SK-N-MC (cell line): ENCODE measurements at regions not wholly inside any gene's neighbourhood (a gene's known extent, or its start where the extent isn't known, plus 50 kb on each side); places are given as distances from the start of the nearest gene placed in this dataset.

Source experiments
- DNase-seq: peaks from one replicate; pipeline ENCODE4 v3.0.0-alpha.2; 2011; ENCODE audit warnings: low read depth, low spot score
- H3K27ac ChIP-seq: fragments of 200-600 bp; sonication (generic); 2 replicates; pipeline ENCODE4 v1.5.1; 2016; ENCODE audit warnings: mixed run types
- H3K36me3 ChIP-seq: fragments of 200-600 bp; sonication (generic); 2 replicates; pipeline ENCODE4 v1.6.1; 2017; ENCODE audit warnings: antibody characterized with exemption, low read length, mixed read lengths; ENCODE audit not compliant: insufficient read depth
- H3K4me3 ChIP-seq: fragments of 200-600 bp; sonication (generic); 2 replicates; pipeline ENCODE4 v1.5.1; 2016
- H3K9ac ChIP-seq: fragments of 200-600 bp; sonication (generic); 2 replicates; pipeline ENCODE4 v1.8.0; 2017; ENCODE audit warnings: mixed run types, mixed read lengths; ENCODE audit not compliant: insufficient read length
- H3K9me3 ChIP-seq: fragments of 200-600 bp; sonication (generic); 2 replicates; pipeline ENCODE4 v1.6.1; 2017; ENCODE audit warnings: low read depth, mild to moderate bottlenecking, antibody characterized with exemption, low read length, moderate library complexity, mixed read lengths
- EZH2 ChIP-seq: fragments of 200-600 bp; sonication (generic); IDR thresholded peaks from one replicate; pipeline ENCODE4 v1.6.1; 2017; ENCODE audit warnings: antibody characterized with exemption
- FOXP2 ChIP-seq: optimal IDR thresholded peaks from 2 replicates; pipeline ENCODE3; 2011; ENCODE audit warnings: mild to moderate bottlenecking, moderate library complexity; ENCODE audit not compliant: insufficient read depth; ENCODE audit errors: extremely low read length, control extremely low read depth
- POLR2AphosphoS5 ChIP-seq: IDR thresholded peaks from 2 replicates; pipeline ENCODE4 v1.6.1; 2012; ENCODE audit warnings: mild to moderate bottlenecking, low read depth, low read length, borderline replicate concordance

DNA sequence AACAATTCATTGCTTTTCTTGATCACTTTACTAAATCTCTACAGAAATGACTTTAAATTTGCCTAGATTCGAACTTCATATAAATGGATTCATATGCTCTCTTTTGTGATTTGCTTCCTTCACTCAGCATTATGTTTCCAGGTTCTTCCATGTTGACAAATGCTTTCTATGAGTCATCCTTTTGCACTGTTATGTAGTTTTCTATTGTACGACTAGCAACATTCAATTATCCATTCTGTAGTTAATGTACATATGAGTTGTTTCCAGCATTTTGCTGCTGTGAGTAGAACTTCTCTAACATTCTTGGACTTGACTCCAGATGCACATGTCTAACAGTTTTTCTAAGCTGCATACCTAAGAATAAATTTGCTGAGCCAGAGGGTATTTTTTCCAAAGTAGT, 66.5 kb upstream of the NEUROD1 start:
- DNase-seq: no peak
- Histone ChIP-seq H3K9ac (no peak overlapping the region), H3K27ac (no peak overlapping the region), H3K9me3 (peaks cover 7% of the 10 kb centered on the region; the same call in 1 of the 2 replicates), H3K36me3 (no peaks in the 10 kb centered on the region), H3K4me3 (no peak overlapping the region)
- TF ChIP-seq EZH2: no peak
- no peak for TF ChIP-seq POLR2AphosphoS5
- TF ChIP-seq FOXP2: no peak

DNA sequence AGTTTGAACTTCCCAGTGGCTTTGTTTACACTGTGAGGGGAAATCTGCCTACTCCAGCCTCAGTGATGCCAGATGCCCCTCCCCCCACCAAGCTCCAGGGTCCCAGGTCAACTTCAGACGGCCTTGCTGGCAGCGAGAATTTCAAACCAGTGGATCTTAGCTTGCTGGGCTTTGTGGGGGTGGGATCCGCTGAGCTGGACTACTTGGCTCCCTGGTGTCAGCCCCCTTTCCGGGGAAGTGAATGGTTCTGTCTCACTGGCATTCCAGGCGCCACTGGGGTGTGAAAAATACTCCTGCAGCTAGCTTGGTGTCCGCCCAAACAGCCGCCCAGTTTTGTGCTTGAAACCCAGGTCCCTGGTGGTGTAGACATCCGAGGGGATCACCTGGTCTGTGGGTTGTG, 70.0 kb upstream of the NEUROD1 start:
- no peak overlapping the region for H3K9ac ChIP-seq
- H3K36me3 ChIP-seq: no peaks in the 10 kb centered on the region
- H3K9me3 ChIP-seq: peaks cover 7% of the 10 kb centered on the region; the same call in 1 of the 2 replicates
- no peak for DNase-seq
- no peak overlapping the region for H3K4me3 ChIP-seq
- TF ChIP-seq POLR2AphosphoS5 (no peak), FOXP2 (no peak), EZH2 (no peak)
- H3K27ac ChIP-seq: no peak overlapping the region

DNA sequence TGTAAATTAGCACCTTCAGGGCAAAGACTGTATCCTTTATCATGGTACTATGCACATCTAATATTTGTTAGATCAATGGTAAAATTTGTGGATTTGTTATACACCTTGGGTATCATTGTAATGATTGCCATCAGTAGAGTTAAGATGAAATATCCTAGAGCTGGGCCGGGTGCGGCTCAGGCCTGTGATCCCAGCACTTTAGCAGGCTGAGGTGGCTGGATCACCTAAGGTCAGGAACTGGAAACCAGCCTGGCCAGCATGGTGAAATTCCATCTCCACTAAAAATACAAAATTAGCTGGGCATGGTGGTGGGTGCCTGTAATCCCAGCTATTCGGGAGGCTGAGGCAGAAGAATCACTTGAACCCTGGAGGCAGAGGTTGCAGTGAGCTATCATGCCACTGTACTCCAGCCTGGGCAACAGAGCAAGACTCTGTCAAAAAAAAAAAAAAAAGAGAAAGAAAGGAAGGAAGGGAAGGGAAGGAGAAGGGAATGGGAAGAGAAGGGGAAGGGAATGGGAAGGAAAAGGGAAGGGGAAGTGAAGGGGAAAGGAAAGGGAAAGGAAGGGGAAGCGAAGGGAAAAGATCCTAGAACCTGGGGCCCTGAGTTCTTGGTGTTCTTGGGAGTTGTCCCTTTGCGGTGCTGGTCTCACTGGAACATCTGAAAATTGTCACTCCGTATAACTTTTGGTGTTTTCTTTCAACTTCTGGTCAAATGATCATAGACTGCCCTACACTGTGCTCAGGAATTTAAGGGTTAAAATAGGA, 71.1 kb upstream of the NEUROD1 start:
- Histone ChIP-seq H3K4me3 (no peak overlapping the region), H3K9me3 (peaks cover 7% of the 10 kb centered on the region; the same call in 1 of the 2 replicates), H3K27ac (no peak overlapping the region), H3K36me3 (no peaks in the 10 kb centered on the region), H3K9ac (no peak overlapping the region)
- no peak for TF ChIP-seq POLR2AphosphoS5
- no peak for TF ChIP-seq FOXP2
- TF ChIP-seq EZH2: no peak
- DNase-seq: no peak

DNA sequence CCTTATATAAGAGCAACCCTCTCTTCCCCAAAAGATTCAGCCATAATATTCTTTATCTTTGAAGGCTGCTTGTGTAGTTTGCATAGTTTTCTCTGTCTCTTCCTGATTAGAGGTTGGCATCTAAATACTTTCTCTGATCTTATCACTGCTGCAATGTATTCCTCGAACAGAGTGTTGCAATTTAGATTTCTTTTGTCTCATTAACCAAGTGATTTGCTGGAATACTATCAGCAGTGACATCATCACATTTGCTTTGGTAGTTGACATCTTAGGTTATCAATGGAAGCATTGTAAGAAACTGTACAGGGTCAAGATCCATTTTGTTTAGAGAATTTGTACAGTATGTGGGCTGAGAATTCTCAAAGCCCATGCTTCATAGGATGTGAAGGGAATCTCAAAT, 72.0 kb upstream of the NEUROD1 start:
- Histone ChIP-seq H3K36me3 (no peaks in the 10 kb centered on the region), H3K4me3 (no peak overlapping the region), H3K9me3 (peaks cover 7% of the 10 kb centered on the region; the same call in 1 of the 2 replicates), H3K27ac (no peak overlapping the region), H3K9ac (no peak overlapping the region)
- no peak for TF ChIP-seq EZH2
- no peak for TF ChIP-seq POLR2AphosphoS5
- no peak for TF ChIP-seq FOXP2
- DNase-seq: no peak

DNA sequence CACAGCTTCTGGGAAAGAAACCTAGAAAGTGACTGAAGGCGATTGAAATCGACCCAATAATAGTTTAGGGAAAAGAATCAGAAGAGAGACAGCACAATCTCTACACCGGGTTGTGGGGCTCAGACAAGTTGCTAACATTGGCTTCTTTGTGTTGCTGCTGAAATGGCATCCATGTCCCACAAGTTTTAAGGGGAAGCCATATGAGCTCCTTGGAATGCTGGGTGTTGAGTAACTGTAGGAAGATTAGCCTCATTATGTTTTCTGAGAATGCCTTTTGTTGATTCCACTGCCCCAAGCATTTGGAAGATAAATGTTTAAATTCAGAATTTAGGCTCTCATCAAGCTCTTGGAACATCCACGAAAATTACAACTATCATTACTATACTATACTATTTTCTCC, 73.4 kb upstream of the NEUROD1 start:
- DNase-seq: no peak
- H3K4me3 ChIP-seq: no peak overlapping the region
- no peak overlapping the region for H3K27ac ChIP-seq
- no peak for TF ChIP-seq POLR2AphosphoS5
- no peak for TF ChIP-seq FOXP2
- TF ChIP-seq EZH2: no peak
- H3K36me3 ChIP-seq: no peaks in the 10 kb centered on the region
- no peak overlapping the region for H3K9ac ChIP-seq
- no peaks in the 10 kb centered on the region for H3K9me3 ChIP-seq

DNA sequence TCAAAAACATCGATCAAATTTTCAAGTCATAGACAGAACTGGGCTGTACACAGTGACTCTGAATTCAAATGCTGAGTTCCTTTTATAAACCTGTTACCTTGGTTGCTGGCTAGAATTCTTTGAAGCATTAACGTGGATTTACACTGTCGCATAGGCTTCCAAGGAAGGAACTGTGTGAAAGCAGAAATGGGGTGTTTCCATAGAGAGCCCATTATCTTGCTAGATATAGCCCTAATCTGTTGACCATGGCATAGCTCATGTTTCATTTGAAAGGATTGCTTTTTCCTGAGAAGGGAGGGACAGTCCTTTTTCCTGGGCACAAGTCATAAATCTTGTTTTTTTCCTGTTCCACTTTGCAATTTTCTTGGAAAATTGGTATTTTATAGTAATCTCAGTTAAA, 73.8 kb upstream of the NEUROD1 start:
- H3K9ac ChIP-seq: no peak overlapping the region
- TF ChIP-seq FOXP2 (no peak), EZH2 (no peak), POLR2AphosphoS5 (no peak)
- H3K36me3 ChIP-seq: no peaks in the 10 kb centered on the region
- DNase-seq: no peak
- no peaks in the 10 kb centered on the region for H3K9me3 ChIP-seq
- H3K4me3 ChIP-seq: no peak overlapping the region
- 0 out of 2 replicates have a peak overlapping the region, but pooled peaks have one; percentile 57 for H3K27ac ChIP-seq

DNA sequence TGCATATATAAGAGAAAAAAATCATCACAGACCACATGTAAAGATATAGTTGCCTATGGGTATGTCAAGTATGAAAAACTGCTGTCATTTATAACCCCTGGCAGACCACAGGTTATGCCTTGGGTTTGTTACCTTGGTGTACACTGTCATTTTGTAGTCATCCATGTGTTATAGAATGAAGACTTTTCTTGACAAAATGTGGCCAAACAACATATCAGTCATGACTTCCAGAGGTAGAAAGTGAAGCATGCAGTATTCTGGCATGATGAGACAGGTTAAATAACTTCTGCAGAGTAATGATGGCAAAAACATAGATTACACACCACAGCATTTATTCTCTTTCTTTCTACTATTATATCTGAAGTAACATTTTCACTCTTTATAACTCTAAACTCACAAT, 74.9 kb upstream of the NEUROD1 start:
- TF ChIP-seq POLR2AphosphoS5 (no peak), EZH2 (no peak), FOXP2 (no peak)
- no peak overlapping the region for H3K9ac ChIP-seq

DNA sequence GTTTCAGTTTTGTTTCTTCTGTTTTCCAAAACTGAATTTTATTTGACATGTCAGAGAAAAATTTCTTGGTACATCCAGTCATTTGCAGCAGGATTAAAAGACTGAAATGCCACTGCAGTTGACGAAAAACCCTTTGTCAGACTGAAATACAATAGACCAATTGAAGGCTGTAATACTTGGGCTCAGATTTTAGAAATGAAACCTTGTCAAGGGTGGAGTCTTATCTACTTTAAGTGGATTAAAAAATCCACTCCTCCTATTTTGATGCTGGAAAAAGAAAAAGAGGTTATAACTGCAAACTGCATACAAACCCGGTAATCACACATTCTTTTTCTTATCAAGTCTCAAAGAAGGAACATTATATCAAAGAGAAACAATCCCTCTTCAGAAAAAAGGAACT, 80.2 kb upstream of the NEUROD1 start:
- TF ChIP-seq FOXP2 (no peak), EZH2 (no peak), POLR2AphosphoS5 (no peak)
- Histone ChIP-seq H3K4me3 (no peak overlapping the region), H3K9me3 (no peaks in the 10 kb centered on the region), H3K9ac (no peak overlapping the region), H3K27ac (no peak overlapping the region), H3K36me3 (no peaks in the 10 kb centered on the region)
- no peak for DNase-seq

More for the DNA sequence above, 74.9 kb upstream of the NEUROD1 start:
- Histone ChIP-seq H3K27ac (peak overlapping the region; percentile 57), H3K4me3 (peak overlapping the region; percentile 54), H3K36me3 (no peaks in the 10 kb centered on the region), H3K9me3 (no peaks in the 10 kb centered on the region)
- no peak for DNase-seq
